Amygdala (tissue), 56 donors: ENCODE measurements at regions not wholly inside any gene's neighbourhood (a gene's known extent, or its start where the extent isn't known, plus 50 kb on each side); places are given as distances from the start of the nearest gene placed in this dataset.

Experiments
- DNase-seq, 56 donors: peaks; one replicate each; lab custom pipeline; 2025; lab: John Stamatoyannopoulos, UW

DNA sequence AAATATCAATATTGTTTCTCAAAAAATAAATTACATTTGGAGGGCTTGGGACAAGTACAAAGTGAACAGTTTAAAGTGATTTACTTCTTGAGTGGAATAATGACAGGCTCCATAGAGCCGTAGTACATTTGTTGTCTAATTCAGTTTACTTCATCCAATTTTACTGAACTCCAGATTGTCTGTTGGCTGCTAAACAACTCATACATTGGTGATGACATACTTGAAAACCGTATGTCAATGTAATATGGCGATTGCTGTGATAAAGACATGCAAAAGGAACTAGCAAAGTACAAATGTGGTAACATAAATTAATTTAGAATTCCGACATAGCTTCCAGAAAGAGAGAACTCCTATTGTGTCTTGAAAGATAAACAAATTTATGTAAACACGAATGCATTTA lies 1197.5 kb upstream of the CDH18 start:
- no peak for DNase-seq

- no peak for DNase-seq
Measured at GRCh38 chr5:21184581-21184980, 1196.6 kb upstream of the CDH18 start.

GRCh38 chr5:21181609-21182125 lies 1193.7 kb upstream of the CDH18 start:
- DNase-seq: no peak

- DNase-seq: no peak
Measured at GRCh38 chr5:21173526-21173925, 1185.5 kb upstream of the CDH18 start.

- no peak for DNase-seq
Measured at GRCh38 chr5:21173036-21173435, 1185.0 kb upstream of the CDH18 start.

GRCh38 chr5:21171038-21171437 lies 1183.0 kb upstream of the CDH18 start:
- DNase-seq: no peak

GRCh38 chr5:21168557-21168956 lies 1180.6 kb upstream of the CDH18 start:
- DNase-seq: no peak

- no peak for DNase-seq
Measured at GRCh38 chr5:21165344-21165743, 1177.3 kb upstream of the CDH18 start.

DNA sequence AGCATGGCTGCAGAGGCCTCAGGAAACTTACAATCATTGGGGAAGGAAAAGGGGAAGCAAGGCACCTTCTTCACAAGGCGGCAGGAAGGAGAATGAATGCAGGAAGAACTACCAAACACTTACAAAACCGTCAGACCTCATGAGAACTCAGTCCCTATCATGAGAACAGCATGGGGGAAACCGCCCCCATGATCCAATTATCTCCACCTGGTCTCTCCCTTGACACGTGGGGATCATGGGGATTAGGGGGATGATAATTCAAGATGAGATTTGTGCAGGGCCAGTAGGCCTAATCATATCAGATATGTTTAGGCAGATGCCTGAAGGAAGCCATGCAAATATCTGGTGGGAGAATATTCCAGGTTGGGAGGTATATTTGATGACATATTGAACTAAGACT lies 1176.4 kb upstream of the CDH18 start:
- no peak for DNase-seq

DNA sequence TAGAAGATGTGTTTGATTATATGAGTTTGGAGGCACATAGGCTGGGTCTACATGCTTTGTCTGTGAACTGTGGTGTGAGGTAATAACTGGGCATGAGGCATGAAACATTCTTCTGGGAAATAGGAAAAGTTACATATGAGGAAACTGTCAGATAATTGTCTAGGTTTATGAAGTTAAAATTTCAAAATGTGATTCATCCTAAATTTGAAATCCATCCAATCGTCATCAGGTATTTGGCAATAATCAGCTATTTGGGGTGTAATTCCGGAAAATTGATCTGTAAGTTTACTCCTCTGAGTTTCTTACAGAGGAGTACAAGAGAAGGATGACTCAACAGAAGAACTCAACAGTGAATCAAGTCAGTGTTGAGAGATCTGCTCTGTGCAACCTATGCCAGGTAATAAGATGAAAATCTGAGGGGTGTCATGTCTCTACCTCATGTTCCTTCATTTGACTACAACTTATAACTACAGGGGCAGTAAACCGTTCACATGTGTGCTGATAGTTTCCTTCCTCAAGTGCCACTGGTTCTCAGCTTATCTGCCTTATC lies 1171.6 kb upstream of the CDH18 start:
- no peak for DNase-seq

DNA sequence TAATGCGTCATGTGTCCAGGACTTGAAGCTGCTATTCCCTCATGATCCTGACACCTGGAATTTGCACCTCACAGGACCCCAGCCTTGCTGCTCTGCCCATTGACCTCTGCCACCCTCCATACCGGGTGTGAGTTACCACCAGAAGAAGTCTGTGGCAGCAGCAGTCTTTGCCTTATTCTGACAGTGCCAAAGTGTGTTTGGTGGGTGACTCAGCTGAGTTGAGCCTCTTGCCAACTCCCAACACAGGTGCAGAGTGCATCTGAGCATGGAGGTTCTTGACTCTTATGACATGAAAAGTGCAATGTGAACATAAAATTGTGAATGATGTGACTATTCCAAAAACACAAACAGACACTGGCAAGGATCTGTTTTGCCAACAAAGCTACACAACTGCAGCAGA lies 1166.5 kb upstream of the CDH18 start:
- no peak for DNase-seq

DNA sequence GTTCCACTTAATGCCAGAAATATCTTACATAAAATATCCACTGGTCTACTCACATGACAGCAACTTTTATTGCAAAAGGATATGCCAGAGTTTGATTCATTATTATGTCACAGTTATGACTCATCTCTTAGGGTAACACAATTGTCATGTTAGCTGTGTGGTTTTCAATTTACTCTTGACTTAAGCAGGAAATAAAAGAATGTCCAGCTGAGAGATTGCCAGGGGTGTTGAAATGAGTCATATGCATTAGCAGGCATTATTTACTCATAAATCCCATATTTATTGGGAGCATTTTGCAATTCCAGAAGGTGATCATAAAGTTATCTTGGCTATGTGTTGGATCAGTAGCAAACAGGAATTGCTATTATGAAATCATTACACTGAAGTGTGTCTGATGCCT lies 1164.6 kb upstream of the CDH18 start:
- no peak for DNase-seq

DNA sequence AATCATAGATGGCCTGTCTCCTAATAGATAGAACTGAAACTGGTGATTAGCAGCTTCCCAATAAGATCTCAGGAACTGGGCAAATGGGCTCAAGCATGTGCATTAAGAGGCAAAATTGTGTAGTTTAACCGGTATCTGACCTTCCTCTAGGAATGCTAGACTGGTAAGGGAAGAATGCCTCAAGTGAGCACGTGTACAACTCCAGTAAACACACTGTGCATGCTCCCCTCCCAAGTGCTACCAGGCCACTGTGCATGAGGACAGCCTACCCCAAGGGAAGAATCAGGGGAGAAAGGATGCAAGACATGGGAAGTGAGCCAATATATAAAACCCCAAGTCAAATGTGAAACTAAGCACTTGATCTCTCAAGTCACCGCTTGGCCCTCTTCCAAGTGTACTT lies 1157.4 kb upstream of the CDH18 start:
- DNase-seq: no peak

- DNase-seq: no peak
Measured at GRCh38 chr5:21143686-21144085, 1155.7 kb upstream of the CDH18 start.

DNA sequence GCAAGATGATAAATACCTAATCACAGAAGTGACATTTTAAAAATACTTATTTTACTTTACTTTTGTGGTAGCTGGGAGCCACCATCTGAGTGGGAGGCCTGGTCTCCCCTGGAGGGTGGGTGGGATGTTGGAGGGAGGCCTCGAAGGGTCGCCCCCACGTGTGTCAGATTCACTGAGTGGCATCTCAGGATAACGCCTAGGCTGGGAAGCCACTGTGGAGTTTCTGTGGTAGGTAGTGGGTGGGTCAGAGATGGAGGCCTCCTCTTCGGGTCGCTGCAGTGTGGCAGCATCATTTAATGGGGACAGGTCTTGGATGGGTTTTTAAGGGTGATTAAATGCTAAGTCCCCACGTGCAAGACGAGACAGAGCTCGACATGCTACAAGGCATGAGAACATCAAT lies 1154.8 kb upstream of the CDH18 start:
- no peak for DNase-seq

- no peak for DNase-seq
Measured at GRCh38 chr5:21140987-21141386, 1153.0 kb upstream of the CDH18 start.

DNA sequence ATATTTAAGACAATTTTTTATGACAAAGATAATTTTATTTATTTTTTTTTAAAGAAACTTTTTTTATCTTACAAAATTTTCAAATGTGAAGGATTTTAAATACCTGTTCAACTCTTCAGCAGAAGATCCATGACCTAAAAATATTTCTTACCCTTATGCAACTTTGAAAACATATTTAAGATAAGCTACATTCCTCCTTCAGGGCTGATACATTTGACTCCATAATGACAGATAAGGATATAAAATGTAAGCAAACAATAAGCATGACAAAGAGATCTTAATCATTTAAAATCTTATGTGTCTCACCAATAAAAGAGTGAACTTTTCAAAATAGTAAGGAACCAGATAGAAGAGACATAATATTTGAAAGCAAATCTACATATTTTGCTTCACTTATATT lies 1138.2 kb upstream of the CDH18 start:
- DNase-seq: no peak

GRCh38 chr5:21125238-21125983 lies 1137.4 kb upstream of the CDH18 start:
- no peak for DNase-seq

- no peak for DNase-seq
Measured at GRCh38 chr5:21121213-21121612, 1133.2 kb upstream of the CDH18 start.

DNA sequence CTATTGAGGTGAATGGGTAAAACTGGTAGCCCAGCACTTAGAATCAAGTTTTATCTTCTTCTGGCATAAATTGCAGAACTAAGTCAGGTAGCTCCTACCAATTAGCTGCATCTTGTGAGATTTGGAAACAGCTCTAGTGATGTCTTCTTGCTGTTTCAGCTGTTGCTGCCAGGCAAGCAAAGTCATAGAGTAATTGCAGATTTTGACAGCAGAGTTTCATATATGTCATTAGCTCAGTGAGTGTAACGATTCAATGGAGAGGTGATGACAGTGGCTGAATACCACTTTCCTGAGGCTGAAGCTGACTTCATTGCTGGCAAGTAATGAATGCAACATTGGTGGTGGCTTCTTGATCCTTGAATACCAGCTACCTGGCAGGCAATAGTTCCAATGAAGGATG lies 1109.7 kb upstream of the CDH18 start:
- DNase-seq: no peak

DNA sequence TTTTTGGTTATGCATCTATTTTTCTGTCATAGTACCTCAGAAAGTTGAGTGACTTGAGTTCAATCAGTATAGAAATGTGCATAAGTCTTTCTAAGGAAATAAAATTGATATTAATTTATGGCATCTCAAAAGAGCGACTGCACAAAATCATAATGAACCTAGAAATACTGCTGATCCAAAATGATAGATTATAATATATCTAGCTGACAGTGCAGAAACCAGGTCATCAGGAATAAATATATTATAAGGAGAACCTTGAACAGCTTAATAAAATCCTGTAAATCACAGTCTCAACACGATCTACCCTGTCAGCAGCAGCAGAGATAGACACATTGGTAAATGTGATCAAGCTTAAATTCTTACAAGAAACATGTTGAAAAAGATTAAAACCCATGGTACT lies 1106.6 kb upstream of the CDH18 start:
- DNase-seq: no peak

DNA sequence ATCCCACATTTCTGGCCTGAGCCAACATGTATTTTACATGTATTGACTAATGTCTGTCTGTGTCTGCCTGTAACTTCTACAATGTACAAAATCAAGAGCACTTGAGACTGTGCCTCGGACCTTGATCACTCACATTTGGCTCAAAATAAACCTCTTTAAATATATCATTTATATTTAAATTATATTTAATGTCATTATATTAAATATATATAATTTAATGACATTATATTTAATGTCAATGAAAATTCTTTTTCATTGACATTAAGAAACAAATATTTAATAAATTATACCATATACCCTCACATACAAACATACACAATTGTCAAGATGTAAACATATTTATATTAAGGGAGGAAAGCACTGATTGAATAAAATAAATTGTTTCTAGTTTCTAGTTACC lies 1099.8 kb upstream of the CDH18 start:
- no peak for DNase-seq

- no peak for DNase-seq
Measured at GRCh38 chr5:21085791-21086190, 1097.8 kb upstream of the CDH18 start.
